CD4-positive, alpha-beta T cell treated with Interleukin-10 for 1 hour (primary cell): ENCODE measurements at regions not wholly inside any gene's neighbourhood (a gene's known extent, or its start where the extent isn't known, plus 50 kb on each side); places are given as distances from the start of the nearest gene placed in this dataset.

Experiments
- DNase-seq: peaks from one replicate; pipeline ENCODE4 v3.0.0-alpha.2; 2020

DNA sequence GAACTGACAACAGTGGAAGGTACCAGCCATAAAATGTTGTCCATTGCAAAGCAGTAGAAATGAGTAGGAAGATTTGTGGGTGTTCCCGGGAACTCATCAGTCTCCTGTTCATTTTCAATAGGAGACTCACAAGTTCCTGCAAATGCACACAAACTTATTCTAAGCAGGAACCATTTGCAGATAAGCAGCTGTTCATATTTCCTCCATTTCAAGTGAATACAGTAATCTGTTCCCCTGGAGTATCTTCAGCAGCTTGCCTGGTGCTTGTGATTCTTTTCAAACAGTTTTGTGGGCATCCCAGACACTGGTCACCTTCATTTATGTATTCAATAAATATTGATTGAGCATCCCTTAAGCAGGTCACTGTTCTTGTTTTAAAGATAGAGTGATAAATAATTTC lies 1315.5 kb upstream of the C9orf72 start:
- DNase-seq: no peak

DNA sequence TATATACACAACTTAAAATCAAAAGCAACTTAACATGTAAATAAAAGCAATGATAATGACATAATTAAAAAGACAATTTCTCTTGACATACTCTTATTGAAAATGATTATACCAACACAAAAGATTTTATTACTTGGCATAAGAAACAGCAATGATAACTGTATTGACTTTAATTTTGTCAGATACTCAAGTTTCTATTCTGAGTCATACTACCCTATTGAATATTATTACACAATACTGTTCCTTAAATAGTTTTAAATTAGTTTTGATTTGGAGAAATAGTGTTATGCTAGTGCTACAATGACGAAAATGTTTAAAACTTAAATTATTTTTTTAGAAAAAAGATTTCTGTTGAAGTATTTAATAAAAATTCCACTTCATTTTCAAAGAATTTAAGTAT lies 1319.3 kb upstream of the C9orf72 start:
- no peak for DNase-seq

DNA sequence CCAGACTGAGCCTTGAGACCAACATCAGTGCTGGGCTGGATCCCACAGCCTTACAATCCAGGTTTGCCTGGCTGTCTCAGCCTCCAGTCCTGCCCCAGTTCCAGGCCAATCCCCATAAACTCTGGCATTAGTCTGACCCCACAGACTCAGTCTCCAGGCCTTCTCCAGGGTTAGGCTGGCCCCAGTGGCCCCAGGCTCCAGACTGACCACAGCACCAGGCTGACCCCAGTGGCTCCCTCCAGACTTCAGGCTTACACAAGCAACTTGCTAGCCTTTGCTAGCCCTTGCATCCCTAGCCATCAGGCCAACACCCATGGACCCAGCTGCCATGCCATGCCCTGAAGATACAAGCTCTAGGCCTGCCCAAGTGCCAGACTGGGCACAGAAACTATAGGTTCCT lies 1326.0 kb upstream of the C9orf72 start:
- DNase-seq: no peak

DNA sequence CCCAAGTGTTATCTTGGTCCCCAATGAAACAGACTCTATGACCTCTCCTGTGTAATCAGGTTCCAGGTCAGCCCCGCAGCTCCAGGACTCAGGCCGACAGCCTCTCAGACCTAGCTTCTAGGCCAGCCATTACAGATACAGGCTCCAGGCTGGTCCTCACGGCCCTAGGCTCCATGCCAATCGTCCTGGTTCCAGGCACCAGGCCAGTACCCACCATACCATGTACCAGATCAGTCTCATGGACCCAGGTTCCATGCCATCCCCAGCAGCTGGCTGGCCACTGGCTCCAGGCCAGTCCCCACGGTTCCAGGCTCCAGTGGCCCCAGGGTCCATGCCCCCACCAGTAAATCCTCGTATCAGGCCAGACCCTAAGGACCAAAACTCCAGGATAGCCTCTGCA lies 1326.6 kb upstream of the C9orf72 start:
- no peak for DNase-seq

DNA sequence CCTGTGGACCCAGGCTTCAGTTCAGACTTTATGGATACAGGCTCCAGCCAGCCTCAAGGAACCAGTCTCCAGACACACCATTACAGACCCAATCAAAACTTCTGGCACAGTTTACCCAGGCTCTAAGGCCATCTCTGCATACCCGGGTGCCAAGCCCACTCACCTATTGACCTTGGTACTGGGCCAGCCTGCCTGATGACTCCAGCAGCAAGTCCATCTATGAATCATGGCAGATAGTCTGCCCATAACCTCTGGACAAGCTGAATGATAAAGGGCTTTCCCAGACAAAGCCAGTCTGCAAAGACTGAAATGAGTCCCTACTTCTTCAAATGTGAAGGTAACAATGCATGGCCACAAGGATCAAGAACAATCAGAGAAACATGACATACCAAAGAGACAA lies 1327.1 kb upstream of the C9orf72 start:
- DNase-seq: no peak

DNA sequence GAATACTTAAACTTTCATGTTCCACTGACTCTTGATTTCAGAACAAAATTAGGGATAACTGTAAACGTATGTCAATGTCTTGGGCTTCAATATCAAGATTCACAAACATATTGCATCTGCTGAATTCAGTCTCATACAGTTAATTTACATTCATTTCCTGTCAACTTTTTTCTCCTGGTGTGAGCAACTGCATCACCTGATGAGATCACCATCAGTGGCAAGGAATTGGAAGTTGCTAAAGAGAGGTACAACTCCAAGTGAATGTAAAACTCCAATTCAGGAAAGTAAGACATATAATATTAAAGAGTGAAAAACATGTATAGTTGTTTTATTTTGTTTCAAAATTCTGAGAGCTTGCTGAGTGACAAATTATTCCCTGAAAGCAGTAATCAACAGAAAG lies 1336.2 kb upstream of the C9orf72 start:
- no peak for DNase-seq

DNA sequence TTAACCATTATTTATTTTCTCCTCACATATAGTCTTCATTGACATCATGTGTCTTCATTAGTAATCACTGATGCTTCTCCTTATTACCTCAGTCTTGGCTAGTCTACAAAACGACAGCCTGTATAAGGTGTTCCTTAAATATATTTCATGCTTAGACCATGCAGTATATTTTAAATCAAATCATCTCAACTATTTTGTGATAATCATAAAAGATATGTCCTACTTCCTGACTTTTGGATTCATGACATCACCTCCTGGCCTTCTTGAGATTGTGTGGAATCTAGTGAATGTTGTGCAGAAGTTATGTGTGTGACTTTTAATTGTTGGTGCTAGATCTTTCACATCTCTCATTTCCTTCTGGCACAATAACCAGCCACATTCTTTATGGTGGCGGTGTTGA lies 1339.3 kb upstream of the C9orf72 start:
- DNase-seq: no peak

DNA sequence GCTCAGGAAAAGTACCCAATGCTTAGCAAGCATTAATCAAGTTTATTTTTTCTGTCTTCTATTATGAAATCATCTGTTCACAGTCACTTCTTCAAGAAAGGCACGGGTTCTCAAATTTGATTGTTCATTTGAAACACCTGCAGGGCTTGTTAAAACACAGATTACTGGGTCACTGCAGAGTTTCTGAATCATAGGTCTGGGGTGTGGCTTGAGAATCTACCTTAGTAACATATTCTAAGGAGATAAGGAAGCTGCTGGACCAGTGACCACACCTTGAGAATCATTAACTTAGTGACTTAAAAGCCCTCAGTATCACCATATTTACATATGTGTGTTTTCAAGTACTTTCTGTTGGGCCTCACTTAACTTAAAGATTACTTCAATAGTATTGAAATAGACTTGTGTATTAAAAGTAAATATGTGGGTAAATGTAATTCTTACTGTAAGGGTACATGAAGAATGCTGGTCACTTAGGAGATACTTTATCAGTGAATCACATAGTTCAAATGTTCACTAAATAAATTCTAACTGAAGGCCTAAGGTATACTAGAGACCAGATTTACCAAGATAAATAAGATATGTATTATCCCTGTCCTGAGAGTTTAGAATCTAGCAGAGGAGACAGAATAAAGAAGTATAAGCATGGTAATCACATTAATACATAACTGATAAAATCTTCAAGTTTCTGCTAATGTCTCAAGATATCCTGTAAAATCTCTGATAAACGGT lies 1342.1 kb upstream of the C9orf72 start:
- DNase-seq: no peak

DNA sequence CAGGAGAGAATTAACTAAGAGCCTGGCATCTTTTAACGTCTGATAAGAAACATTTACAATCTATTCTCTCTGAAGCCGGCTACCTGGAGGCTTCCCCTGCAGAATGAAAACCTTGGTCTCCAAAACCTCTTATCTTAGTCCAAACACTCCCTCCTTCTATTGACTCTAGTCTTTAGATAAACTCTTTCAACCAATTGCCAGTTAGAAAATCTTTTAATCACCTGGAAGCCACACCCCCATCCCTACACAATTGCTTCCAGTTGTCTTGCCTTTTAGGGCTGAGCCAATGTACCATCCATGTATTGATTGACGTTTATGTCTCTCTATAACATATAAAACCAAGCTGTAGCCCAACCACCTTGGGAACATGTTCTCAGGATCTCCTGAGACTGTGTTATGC lies 1343.1 kb upstream of the C9orf72 start:
- no peak for DNase-seq

DNA sequence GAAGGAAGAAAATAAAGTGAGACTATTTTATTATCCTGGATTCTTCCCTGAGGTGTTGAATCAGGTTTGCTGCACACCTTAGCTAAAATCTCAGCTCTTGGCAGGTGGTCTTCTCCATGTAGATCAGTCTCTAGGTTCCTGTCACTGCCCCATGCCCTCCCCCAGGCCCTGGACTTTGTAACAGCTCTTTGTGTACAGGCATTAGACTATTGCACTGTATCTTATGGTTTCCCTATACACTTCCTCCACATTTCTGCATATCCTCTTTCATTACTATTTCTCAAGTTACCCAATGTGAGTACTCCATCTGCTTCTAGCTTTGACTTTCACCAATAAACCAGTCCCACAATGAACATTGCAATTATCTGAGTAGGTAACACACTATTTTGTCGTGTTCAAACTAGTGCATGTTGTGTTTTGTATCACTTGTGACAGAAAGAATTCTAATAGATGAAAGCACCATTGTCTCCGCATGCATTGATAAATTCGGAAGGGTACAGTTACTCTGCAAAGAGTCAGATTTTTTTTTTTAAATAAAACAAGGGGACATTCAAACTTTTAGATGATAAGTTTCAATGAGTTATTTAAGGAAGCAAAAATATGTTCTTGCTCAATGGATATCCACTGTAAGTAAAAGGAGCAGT lies 1348.7 kb upstream of the C9orf72 start:
- no peak for DNase-seq

DNA sequence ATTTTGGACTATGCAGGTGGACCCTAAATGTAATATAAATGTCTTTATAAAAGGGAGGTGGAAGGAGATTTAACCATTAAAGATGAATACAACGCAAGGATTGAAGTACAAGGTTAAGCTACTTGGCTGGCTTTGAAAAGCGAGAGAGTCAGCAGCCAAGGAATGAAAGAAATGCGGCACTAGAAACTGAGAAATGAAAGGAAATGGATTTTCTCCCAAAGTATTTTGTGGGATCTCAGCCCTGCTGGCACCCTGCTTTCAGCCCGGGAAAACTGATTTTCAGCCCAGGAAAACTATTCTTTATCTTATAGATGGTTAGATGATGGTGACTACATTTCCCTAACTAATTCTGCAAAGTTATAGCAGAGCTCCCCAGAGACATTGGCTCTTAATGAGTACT lies 1349.6 kb upstream of the C9orf72 start:
- DNase-seq: no peak

DNA sequence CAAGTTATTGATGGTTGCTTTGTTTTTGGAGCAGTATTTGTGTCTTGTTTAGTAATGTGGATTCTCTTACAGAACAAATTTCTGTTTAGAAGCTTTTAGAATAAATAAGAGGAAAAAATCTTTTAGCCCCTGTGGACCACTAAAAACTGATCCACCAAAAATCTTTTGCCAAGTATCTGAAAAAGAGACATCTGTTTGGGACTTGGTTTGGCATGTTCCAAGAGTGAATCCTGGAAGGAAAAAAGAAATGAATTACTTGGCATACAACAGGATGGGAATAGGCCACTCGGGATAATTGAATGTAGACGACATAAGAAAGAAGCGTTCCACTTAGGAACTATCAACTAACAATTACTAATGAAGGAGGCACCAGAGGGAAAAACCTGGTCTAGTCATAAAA lies 1350.1 kb upstream of the C9orf72 start:
- DNase-seq: no peak

DNA sequence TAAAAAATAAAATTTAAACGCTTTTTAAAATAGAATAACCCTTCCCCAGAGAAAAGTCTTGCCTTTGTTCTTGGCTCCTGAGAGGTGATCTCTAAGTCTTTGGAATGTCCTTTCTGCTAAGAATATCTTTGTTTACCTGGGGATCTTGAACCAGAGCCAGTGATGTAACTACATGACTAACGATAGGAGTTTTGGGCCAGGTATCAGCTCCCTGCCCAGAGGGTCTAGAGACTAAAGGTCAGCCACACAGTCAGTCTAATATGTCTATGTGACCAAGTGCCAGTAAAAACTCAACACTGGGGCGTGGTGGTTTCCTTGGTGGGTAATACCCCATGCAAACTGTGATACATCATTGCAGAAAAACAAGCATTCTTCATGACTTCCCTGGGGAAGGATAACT lies 1351.9 kb upstream of the C9orf72 start:
- DNase-seq: no peak

DNA sequence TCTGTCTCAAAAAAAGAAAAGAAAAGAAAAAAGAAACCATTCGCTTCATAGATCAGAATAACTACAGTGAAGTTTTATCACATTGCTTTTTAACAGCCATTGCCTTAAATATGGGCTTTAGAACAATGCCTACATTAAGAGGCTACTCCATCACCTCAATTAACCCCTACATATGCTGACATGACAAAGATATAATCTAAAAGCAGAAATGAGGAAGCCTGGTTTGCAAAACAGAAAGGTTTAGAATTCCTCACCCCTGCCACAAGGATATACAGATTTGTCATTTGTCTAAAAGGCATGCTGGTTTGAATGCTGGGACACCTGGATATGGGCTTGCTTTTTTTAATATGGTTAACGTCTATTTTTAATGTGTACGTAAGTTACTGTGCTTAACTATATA lies 1353.0 kb upstream of the C9orf72 start:
- no peak for DNase-seq

DNA sequence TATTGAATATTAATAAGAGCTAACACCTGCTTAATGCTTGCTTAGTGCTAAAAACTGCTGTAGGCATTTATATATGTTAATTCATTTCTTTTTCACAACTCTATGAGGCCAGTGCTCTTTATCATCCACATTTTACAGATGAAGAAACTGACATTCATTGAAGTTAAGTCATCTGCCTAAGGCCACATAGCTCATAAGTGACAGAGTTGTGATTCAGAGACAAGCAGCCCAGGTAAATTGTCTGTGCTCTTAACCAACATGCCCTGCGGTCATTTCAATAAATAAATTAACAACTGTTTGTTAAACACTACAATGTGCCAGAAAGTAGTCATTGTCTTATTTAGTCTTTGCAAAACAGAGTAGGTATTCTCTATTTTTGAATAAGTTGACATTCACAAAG lies 1354.4 kb upstream of the C9orf72 start:
- no peak for DNase-seq

DNA sequence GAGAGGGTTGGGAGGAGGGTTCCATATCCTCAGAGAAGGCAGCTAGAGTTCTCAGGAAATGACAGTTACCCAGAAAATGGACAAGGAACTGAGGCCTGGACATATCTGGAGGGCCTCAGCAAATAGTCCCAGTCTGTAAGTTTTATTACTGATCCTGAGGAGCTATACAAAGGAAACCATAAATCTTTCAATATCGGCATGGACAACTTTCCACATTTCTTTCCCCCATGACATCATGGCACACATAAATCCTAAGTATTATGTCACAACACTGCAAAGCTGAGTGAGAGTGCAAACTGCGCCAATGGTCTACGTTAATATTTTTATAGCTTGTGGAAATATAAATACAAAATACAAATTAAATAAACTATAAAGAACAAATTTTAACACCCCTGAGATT lies 1356.2 kb upstream of the C9orf72 start:
- no peak for DNase-seq

DNA sequence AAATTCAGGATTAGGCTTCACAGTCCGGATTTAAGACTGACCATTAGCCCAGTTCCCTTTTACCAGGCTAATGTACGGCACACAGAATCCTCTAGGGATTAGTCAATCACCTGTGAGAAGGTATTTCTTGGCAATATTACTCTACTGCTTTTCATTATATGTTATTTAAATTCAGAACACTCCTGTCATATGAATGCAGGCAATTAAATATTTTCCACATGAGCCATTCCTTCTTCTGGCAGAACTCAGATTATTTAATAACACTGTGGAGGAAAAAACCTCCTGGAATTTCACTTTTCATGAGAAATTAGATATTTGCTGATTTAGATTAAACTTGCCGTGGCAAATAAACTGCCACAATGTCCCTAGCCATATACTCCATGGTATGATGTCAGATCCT lies 1357.5 kb upstream of the C9orf72 start:
- no peak for DNase-seq

DNA sequence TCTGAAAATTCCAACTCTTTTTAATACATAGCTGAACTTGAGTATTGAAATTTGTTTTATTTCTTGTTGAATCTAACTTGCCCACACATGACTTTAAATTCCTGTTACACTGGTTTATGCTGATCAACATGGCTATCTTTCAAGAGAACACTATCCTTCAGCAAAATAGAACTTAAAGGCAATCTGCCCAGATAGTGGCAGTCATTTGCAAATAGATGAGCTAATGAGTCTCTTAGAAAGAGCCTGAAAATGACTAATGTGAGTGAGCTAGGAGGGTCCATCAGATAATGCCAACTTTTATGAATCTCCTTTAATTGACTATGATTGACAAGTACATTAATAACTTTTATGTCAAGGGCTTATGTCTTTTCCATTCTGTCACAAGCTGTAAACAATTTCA lies 1360.8 kb upstream of the C9orf72 start:
- DNase-seq: no peak

DNA sequence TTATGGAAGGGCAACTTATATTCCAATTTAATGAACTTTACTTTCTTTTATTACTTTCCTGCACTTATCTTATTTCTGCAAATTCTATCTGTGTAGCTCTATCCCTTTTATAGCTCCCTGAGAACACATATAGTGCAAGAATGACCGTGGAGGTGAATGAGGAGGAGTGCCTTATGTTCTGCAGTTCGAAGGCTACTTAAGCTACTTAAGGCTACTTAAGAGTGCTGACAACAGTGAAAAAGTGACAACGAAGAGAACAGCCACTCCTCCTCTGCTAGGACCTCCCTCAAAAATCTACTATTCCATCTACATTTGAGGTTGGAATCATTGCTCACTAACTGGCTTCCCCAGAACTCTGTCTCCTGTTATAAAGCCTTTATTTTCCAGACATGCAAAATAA lies 1365.7 kb upstream of the C9orf72 start:
- no peak for DNase-seq

DNA sequence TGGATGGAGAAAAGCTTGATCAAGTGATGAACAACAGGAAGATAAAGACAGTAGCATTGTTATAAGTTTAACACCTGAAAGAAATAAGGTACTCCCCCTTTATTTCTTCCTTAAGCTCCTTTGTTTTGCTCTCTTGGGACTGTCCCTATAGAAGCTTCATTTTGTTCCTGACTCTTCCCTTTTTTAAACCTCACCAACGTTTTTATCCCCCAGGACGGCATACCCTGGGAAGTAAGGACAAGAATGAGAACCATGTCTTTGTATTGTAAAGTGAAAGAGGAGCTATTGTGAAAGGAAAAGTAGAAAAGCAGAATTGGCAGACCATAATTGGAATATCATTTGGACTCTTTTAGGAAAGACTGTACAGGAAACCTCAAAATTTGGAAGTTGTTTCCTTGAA lies 1368.6 kb upstream of the C9orf72 start:
- DNase-seq: no peak

DNA sequence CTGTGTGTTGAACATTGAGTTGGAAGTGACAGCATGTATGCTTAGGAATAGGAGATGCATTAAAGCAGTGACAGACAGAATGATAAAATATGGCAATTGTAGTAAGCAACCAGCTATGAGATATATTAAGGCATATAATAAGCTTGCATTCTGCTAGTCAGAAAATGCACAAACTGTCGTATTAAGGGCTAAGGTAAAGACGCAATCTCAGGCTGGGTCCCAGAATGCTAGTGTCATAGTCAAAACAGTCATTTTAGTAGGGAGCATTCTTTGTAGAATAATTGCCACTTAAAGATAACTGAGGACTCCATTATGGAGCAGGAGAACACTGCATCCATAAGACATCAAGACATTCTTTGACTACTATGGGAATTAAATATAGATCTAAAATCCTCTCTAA lies 1369.7 kb upstream of the C9orf72 start:
- no peak for DNase-seq

DNA sequence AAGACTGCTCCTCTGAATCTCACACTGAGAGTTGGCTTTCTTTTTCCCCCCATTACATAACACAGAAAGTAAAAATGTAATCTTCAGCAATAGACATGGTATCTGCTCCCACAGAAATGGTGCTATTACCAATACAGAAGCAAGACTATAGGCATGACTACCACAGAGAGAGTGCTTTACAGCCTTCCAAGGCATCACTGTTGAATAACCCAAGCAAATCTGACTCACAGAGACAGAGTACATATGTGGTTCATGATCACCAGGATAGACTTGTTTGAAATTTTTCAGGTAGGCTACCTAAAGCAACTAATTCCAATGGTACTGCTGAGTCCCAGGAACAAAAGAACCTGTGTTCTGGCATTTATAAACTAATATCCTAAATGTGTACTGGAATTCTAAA lies 1373.4 kb upstream of the C9orf72 start:
- no peak for DNase-seq

DNA sequence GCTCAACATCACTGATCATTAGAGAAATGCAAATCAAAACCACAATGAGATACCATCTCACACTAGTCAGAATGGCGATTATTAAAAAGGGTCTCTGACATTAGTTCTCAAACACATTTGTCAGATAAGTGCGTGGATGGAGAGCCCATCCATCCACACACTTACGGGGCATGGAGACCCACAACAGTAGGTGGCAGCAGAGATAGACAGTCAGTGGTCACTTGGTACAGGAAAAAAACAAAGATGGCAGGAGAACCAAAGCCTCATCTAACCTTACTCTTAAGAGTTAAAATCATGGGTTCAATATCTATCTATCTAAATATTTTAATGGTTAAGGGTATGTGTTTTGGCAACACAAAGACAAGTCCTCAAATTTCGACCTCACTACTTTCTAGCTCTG lies 1378.7 kb upstream of the C9orf72 start:
- DNase-seq: no peak

DNA sequence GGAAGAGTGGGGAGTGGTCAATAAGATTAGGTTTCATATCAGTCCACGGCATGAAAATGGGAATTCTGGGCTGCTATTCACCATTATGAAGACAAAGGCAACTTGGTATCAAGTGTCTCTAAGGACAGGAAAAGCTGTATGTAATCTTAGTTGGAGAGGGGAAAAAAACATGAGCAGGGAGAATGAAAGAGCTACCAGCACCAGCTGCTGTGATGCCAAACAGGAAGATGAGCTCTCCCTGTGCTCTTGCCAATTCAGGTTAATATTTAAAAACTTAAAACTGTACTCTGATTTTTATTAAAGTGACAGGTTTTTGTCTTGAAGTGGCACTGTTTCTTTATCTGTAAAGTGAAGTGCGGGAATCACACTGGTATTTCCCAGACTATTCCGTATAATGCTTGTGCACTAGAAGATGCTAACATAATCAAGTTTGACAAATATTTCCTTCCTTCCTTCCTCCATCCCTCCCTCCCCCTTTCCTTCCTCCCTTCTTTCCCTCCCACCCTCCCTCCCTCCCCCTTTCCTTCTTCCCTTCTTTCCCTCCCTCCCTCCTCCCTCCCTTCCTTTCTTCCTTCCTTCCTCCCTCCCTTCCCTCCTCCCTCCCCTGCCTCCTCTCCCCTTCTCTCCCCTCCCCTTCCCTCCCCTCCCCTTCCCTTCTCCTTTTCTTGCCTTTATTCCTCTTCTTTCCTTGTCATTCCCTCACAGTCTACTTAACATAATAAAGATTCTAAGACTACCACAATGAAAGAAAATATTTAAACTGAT lies 1383.0 kb upstream of the C9orf72 start:
- DNase-seq: no peak
